GM19023 (cell line): ENCODE measurements at regions not wholly inside any gene's neighbourhood (a gene's known extent, or its start where the extent isn't known, plus 50 kb on each side); places are given as distances from the start of the nearest gene placed in this dataset.
"Not testable (repeated sequence)": the region's sequence is repeated elsewhere in the genome, so short reads cannot be mapped to it uniquely, and the experiment has no call there.

ENCODE experiments used
- ATAC-seq: cut with Tn5 transposase; IDR thresholded peaks from one replicate; pipeline ENCODE4 v1.9.1; 2021; ENCODE audit warnings: mild to moderate bottlenecking, moderate library complexity; ENCODE audit not compliant: unreplicated experiment

- ATAC-seq, result no peak
Observed at GRCh38 chr5:166281433-166281832, 2010.0 kb upstream of the WWC1 start.

- no peak for ATAC-seq
Observed at GRCh38 chr5:166282939-166283338, 2008.5 kb upstream of the WWC1 start.

GRCh38 chr5:166285361-166285760 lies 2006.1 kb upstream of the WWC1 start:
- no peak for ATAC-seq

GRCh38 chr5:166286832-166287231 lies 2004.6 kb upstream of the WWC1 start:
- ATAC-seq, result no peak

- ATAC-seq, result no peak
Observed at GRCh38 chr5:166287866-166288265, 2003.6 kb upstream of the WWC1 start.

- ATAC-seq, result not testable (repeated sequence)
Observed at GRCh38 chr5:166291800-166292199, 1999.6 kb upstream of the WWC1 start.

GRCh38 chr5:166293892-166294291 lies 1997.6 kb upstream of the WWC1 start:
- no peak for ATAC-seq

- ATAC-seq, result no peak
Observed at GRCh38 chr5:166302166-166302565, 1989.3 kb upstream of the WWC1 start.

GRCh38 chr5:166317425-166317824 lies 1974.0 kb upstream of the WWC1 start:
- ATAC-seq, result no peak

GRCh38 chr5:166320920-166321480 lies 1970.4 kb upstream of the WWC1 start:
- ATAC-seq, result no peak

- no peak for ATAC-seq
Observed at GRCh38 chr5:166324372-166324771, 1967.1 kb upstream of the WWC1 start.

- ATAC-seq, result no peak
Observed at GRCh38 chr5:166329149-166329800, 1962.2 kb upstream of the WWC1 start.

- no peak for ATAC-seq
Observed at GRCh38 chr5:166330036-166330435, 1961.4 kb upstream of the WWC1 start.

GRCh38 chr5:166331521-166331920 lies 1959.9 kb upstream of the WWC1 start:
- no peak for ATAC-seq

GRCh38 chr5:166338801-166339200 lies 1952.6 kb upstream of the WWC1 start:
- ATAC-seq, result no peak

- ATAC-seq, result no peak
Observed at GRCh38 chr5:166340039-166340438, 1951.4 kb upstream of the WWC1 start.

GRCh38 chr5:166341740-166342337 lies 1949.6 kb upstream of the WWC1 start:
- no peak for ATAC-seq

GRCh38 chr5:166342402-166342801 lies 1949.0 kb upstream of the WWC1 start:
- ATAC-seq, result no peak

GRCh38 chr5:166346726-166347374 lies 1944.6 kb upstream of the WWC1 start:
- no peak for ATAC-seq

GRCh38 chr5:166349046-166349445 lies 1942.4 kb upstream of the WWC1 start:
- ATAC-seq, result no peak

GRCh38 chr5:166353580-166353979 lies 1937.9 kb upstream of the WWC1 start:
- ATAC-seq, result no peak

- ATAC-seq, result no peak
Observed at GRCh38 chr5:166354332-166354731, 1937.1 kb upstream of the WWC1 start.
